ENCODE measurements at regions not wholly inside any gene's neighbourhood (a gene's known extent, or its start where the extent isn't known, plus 50 kb on each side); places are given as distances from the start of the nearest gene placed in this dataset.
A peak's percentile ranks its signal among the peaks of the same experiment; 100 is the strongest.

DNA sequence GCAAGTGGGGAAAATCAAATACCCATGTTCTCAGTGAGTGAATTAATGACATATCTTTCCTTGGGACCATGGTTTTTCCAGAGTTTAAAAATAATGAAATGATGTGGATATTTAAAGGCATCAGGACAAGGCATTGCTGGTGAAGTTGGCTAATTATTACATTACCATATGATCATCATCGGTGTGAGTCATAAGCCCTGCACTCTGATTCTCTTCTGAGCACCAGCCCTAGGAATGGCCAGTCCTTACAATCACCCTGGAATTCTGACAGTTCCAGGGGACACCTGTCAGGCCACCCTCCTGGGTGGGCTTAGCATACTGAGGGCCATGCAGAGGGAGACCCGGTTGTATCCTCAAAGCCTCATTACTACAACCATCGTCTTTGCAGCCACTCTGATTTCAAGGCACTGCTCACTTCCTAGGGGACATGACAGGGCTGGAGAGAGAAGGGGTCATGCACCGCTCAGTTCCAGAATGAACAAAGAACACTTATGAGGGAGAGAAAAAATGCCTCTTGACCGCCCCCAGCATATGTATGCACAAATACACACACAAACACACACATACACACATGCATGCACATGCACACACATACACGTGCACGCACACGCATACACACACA, 365.0 kb downstream of the MIAT start:
- WGBS, 2 experiments (ENCODE audit: insufficient coverage in 2 of 2): 71 to 96% methylated on average over 1 to 4 of the region's 8 CpGs
- H3K9me3 ChIP-seq (ENCODE audit: control insufficient read depth, low read length): no peaks in the 10 kb centered on the region
- no peaks in the 10 kb centered on the region for H3K36me3 ChIP-seq (ENCODE audit: control insufficient read depth, insufficient read depth, low read length)
- H3K27ac ChIP-seq (ENCODE audit: low read depth, low read length, severe bottlenecking): no peak overlapping the region
- H3K4me3 ChIP-seq (ENCODE audit: extremely low read depth, insufficient read depth, low read length, poor library complexity, severe bottlenecking): no peak overlapping the region
- H3K4me1 ChIP-seq (ENCODE audit: control insufficient read depth, insufficient read depth, low read length, poor library complexity, severe bottlenecking): peaks cover 7% of the 10 kb centered on the region

DNA sequence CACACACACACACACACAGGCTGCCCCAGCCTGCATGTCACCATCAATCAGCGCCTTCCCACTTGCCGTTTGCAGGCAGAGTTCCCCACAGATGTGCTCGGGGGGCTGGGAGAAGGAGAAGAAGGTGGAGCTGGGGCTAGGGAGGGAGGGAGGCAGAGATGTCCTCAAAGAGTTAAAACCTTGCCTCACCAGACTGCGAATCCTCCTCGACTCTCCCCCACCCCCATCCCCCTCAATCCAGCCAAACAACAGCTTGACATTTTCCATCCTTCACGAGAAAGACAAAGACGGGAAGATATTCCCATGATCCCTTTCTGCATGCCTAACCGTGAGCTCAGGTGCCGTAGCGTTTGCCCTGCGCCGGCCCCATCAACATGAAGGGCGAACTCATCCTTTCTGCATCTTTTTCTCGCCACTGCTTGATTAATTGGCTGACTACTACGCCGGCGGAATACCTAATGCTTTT, 365.5 kb downstream of the MIAT start:
- no peak overlapping the region for H3K27ac ChIP-seq (ENCODE audit: low read depth, low read length, severe bottlenecking)
- H3K4me1 ChIP-seq (ENCODE audit: control insufficient read depth, insufficient read depth, low read length, poor library complexity, severe bottlenecking): peaks cover 7% of the 10 kb centered on the region
- H3K9me3 ChIP-seq (ENCODE audit: control insufficient read depth, low read length): no peaks in the 10 kb centered on the region
- no peaks in the 10 kb centered on the region for H3K36me3 ChIP-seq (ENCODE audit: control insufficient read depth, insufficient read depth, low read length)
- WGBS, 2 experiments (ENCODE audit: insufficient coverage in 2 of 2): 74 to 82% methylated on average over 11 to 14 of the region's 17 CpGs
- no peak overlapping the region for H3K4me3 ChIP-seq (ENCODE audit: extremely low read depth, insufficient read depth, low read length, poor library complexity, severe bottlenecking)

DNA sequence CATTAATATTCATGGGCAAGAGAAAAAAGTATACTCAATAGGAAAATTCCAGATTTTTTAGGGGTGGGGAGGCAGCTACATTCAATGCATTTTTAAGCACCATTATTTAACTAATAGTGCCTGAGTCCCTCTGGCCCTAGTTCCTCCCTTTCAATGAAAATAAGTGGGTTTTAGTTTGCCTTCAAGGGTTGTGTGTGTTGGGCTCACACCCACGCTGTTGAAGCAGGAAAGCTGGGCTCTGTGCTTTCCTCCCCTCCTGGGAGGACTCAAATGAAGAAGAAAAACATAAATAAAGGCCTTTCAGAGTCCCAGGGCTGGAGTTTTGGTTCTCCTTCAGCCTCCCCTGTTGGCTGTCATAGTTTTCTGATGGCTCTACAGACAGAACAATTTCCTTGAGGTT, 366.2 kb downstream of the MIAT start:
- no peaks in the 10 kb centered on the region for H3K9me3 ChIP-seq (ENCODE audit: control insufficient read depth, low read length)
- H3K27ac ChIP-seq (ENCODE audit: low read depth, low read length, severe bottlenecking): no peak overlapping the region
- WGBS, 2 experiments (ENCODE audit: insufficient coverage in 2 of 2): 56% methylated on average over 1 of the region's 1 CpG; no CpG with 5 or more reads in 1 of the 2 experiments
- H3K36me3 ChIP-seq (ENCODE audit: control insufficient read depth, insufficient read depth, low read length): no peaks in the 10 kb centered on the region
- peaks cover 7% of the 10 kb centered on the region for H3K4me1 ChIP-seq (ENCODE audit: control insufficient read depth, insufficient read depth, low read length, poor library complexity, severe bottlenecking)
- no peak overlapping the region for H3K4me3 ChIP-seq (ENCODE audit: extremely low read depth, insufficient read depth, low read length, poor library complexity, severe bottlenecking)

DNA sequence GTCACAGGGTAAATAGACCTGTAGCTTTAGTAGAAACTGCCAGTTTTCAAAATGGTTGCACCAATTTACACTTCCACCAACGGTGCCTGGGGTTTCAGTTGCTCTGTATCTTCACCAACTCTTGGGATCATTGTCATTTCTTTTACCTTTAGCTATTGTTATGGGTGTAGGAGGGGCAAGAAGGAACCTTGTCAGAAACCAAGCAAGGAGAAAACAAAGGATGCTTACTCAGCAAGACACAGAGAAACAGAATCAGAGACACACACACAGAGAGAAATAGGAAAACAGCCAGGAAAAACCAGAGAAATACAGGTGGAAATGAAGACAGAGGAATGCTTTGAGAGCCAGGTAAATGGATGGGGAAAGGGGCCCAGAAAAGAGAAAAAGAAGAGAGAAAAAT, 367.6 kb downstream of the MIAT start:
- H3K9me3 ChIP-seq (ENCODE audit: control insufficient read depth, low read length): no peaks in the 10 kb centered on the region
- H3K27ac ChIP-seq (ENCODE audit: low read depth, low read length, severe bottlenecking): no peak overlapping the region
- no peaks in the 10 kb centered on the region for H3K36me3 ChIP-seq (ENCODE audit: control insufficient read depth, insufficient read depth, low read length)
- WGBS, 2 experiments (ENCODE audit: insufficient coverage in 2 of 2): no CpG with 5 or more reads among the region's 1 CpG
- H3K4me3 ChIP-seq (ENCODE audit: extremely low read depth, insufficient read depth, low read length, poor library complexity, severe bottlenecking): no peak overlapping the region
- H3K4me1 ChIP-seq (ENCODE audit: control insufficient read depth, insufficient read depth, low read length, poor library complexity, severe bottlenecking): peaks cover 4% of the 10 kb centered on the region

DNA sequence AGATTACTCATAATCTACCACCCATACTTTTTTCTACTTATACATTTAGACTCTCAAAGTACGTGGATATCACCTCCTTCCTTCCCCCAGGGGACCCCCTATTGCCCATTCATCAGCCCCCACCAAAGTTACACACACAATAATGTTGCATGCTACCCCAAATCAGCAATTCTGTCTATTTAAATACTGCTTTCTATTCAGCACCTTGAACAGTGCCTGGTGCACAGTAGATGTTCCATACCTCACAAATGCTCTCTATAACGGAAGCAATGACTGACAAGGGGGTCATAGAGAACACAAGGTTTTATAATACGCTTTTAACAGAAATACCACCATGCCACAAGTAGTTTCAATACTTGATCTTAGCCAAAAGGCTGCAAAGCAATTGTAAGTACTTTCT, 370.7 kb downstream of the MIAT start:
- H3K4me1 ChIP-seq (ENCODE audit: control insufficient read depth, insufficient read depth, low read length, poor library complexity, severe bottlenecking): no peaks in the 10 kb centered on the region
- H3K4me3 ChIP-seq (ENCODE audit: extremely low read depth, insufficient read depth, low read length, poor library complexity, severe bottlenecking): no peak overlapping the region
- H3K9me3 ChIP-seq (ENCODE audit: control insufficient read depth, low read length): no peaks in the 10 kb centered on the region
- H3K27ac ChIP-seq (ENCODE audit: low read depth, low read length, severe bottlenecking): no peak overlapping the region
- H3K36me3 ChIP-seq (ENCODE audit: control insufficient read depth, insufficient read depth, low read length): no peaks in the 10 kb centered on the region
- 71 to 85% methylated on average over 1 to 2 of the region's 3 CpGs for WGBS, 2 experiments (ENCODE audit: insufficient coverage in 2 of 2)

DNA sequence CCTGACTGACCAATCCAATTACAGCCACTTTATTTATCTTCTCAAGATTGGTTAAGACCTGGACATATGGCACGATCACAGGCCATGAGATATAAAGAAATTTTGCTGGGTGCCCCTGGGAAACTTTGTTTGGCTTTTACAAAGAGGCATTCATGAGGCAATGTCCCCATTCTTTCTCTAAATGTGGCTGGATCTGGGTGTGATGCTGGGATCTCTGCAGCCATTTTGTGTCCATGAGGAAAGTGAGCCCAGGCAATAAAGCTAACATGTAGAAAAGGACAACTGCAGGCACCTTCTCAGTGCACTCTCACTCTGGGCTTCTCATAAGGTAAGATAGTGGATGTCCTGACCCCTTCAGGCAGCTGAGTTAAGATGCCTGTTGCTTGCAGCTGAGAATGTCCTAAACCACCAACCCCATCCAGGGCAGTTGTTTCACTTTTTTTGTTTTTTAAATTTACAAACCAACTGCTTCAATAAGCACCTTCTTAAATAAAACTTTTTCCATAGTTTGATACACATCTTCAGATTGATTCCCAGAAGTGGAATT, 372.3 kb downstream of the MIAT start:
- Histone ChIP-seq H3K27ac (ENCODE audit: low read depth, low read length, severe bottlenecking) (no peak overlapping the region), H3K9me3 (ENCODE audit: control insufficient read depth, low read length) (no peaks in the 10 kb centered on the region), H3K4me1 (ENCODE audit: control insufficient read depth, insufficient read depth, low read length, poor library complexity, severe bottlenecking) (no peaks in the 10 kb centered on the region), H3K36me3 (ENCODE audit: control insufficient read depth, insufficient read depth, low read length) (no peaks in the 10 kb centered on the region), H3K4me3 (ENCODE audit: extremely low read depth, insufficient read depth, low read length, poor library complexity, severe bottlenecking) (no peak overlapping the region)
- 75 to 90% methylated on average over 1 of the region's 1 CpG for WGBS, 2 experiments (ENCODE audit: insufficient coverage in 2 of 2)

DNA sequence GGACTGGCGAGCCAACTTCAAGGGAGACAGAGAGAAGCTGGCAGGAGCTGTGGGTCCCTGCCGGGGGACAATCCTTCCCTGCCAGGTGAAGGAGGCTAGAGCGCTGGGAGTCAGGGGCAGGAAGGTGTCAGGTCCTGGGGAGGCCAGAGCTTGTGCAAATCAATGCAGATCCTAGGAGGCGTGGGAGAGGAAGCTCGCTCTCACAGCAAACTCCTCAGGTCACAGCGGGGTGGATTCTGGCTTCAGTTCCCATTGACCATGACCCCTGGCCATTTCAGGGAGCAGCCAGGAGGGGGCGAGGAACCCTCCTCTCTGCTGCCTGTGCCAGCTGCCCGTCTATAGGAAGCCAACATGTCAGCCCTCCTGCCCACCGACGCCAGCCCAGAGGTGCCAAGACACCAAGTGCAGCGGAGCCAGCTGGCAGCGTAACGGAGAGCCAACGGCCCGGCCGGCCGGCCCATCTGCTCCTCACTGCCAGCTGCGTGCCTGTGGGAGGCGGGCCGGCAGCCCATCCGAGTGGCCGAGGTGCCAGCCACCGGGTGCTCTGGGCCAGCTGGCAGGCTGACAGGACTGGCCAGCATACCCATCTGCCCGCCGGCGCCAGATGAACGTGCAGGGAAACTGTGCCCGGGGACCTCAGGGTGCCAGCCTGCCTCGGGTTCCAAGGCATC, 374.8 kb downstream of the MIAT start:
- Histone ChIP-seq H3K4me3 (ENCODE audit: extremely low read depth, insufficient read depth, low read length, poor library complexity, severe bottlenecking) (no peak overlapping the region), H3K27ac (ENCODE audit: low read depth, low read length, severe bottlenecking) (no peak overlapping the region), H3K4me1 (ENCODE audit: control insufficient read depth, insufficient read depth, low read length, poor library complexity, severe bottlenecking) (no peaks in the 10 kb centered on the region), H3K9me3 (ENCODE audit: control insufficient read depth, low read length) (no peaks in the 10 kb centered on the region), H3K36me3 (ENCODE audit: control insufficient read depth, insufficient read depth, low read length) (no peaks in the 10 kb centered on the region)
- 63 to 72% methylated on average over 19 to 28 of the region's 29 CpGs for WGBS, 2 experiments (ENCODE audit: insufficient coverage in 2 of 2)

DNA sequence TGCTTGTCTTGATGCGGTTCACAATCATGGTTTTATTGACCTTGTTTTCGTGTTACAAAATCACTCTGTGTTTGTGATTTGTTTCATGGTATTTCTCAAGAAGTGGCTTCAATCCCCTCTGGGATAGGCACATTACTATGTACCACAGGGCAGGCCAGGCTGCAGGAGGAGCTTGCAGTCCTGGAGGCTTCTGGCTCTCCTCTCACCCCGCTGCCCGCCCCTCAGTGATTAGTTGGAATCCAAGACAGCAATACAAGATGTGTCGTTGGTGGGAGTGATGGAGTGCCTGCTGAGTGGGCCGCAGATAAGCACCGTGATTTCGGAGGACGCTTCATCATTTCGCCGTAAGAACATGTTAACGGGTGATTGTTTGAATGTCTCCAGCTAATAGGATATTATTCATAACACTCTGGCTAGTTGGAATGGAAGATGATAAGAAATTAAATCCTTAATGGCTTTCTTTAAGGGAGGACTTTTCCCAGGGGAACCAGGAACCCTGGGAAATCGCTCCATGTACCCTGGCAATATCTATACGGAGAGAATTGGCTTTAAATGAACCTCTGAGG, 384.4 kb downstream of the MIAT start:
- Histone ChIP-seq H3K27ac (ENCODE audit: low read depth, low read length, severe bottlenecking) (no peak overlapping the region), H3K9me3 (ENCODE audit: control insufficient read depth, low read length) (peaks cover 3% of the 10 kb centered on the region), H3K4me3 (ENCODE audit: extremely low read depth, insufficient read depth, low read length, poor library complexity, severe bottlenecking) (no peak overlapping the region), H3K4me1 (ENCODE audit: control insufficient read depth, insufficient read depth, low read length, poor library complexity, severe bottlenecking) (peaks cover 6% of the 10 kb centered on the region), H3K36me3 (ENCODE audit: control insufficient read depth, insufficient read depth, low read length) (no peaks in the 10 kb centered on the region)
- 76 to 84% methylated on average over 6 to 10 of the region's 14 CpGs for WGBS, 2 experiments (ENCODE audit: insufficient coverage in 2 of 2)

DNA sequence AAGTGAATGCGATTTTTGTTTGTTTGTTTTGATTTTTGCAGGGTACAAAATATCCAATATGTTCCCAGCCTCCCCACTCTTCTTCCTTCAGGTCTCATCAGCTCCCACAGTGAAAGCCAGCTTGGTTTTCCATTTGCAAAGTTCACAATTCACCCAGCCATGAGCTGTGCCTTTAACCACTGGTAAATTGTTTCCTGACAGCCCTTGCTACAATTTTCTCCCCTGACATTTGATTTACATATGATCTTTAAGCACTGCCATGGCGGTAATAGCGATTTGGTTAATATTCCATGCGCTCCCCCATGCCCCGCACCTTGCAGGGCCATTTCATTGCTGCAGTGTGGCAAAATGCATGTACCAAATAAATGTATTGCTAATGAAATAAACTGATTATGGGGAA, 385.9 kb downstream of the MIAT start:
- no peaks in the 10 kb centered on the region for H3K36me3 ChIP-seq (ENCODE audit: control insufficient read depth, insufficient read depth, low read length)
- peaks cover 6% of the 10 kb centered on the region for H3K4me1 ChIP-seq (ENCODE audit: control insufficient read depth, insufficient read depth, low read length, poor library complexity, severe bottlenecking)
- WGBS, 2 experiments (ENCODE audit: insufficient coverage in 2 of 2): 89 to 93% methylated on average over 3 to 4 of the region's 5 CpGs
- H3K4me3 ChIP-seq (ENCODE audit: extremely low read depth, insufficient read depth, low read length, poor library complexity, severe bottlenecking): no peak overlapping the region
- peaks cover 7% of the 10 kb centered on the region for H3K9me3 ChIP-seq (ENCODE audit: control insufficient read depth, low read length)
- no peak overlapping the region for H3K27ac ChIP-seq (ENCODE audit: low read depth, low read length, severe bottlenecking)

DNA sequence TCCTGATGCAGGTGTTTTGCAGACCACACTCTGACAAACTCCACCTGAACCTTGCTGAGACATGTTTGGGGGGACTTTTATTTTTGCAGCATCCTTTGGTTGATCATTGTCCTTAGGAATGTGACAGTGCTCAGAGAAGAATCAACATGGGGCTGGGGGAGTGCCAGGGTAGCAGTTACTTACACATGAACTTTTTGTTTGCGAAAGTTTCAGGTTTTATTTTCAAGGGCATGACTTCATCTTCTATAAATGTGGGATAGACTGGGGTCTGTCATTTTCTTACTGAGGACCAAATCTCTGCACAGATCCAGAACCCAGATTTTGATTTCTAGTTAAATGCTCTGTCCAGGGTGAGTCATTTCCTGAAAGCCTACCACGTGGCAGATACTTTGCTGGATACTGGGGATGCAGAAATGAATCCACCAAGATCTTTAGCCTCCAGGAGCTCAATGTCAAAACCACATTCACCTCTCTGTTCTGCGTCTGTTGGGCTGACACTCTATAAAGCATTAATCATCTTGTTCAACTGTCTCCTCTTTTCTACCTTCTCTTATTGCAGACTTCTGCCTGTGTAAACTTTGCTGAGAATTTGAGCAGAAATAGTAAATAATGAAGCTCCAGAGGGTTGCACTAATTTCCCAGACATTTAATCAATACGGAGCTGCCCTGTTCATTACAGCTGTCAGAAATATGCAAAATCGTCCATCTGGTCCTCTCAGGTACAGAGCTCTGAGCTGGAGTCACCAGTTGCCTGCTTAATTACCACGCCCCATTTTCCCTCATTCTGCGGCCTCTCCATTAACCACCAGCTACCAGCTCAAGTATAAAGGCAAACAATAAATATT, 387.9 kb downstream of the MIAT start:
- no peaks in the 10 kb centered on the region for H3K36me3 ChIP-seq (ENCODE audit: control insufficient read depth, insufficient read depth, low read length)
- no peak overlapping the region for H3K4me3 ChIP-seq (ENCODE audit: extremely low read depth, insufficient read depth, low read length, poor library complexity, severe bottlenecking)
- H3K4me1 ChIP-seq (ENCODE audit: control insufficient read depth, insufficient read depth, low read length, poor library complexity, severe bottlenecking): peaks cover 6% of the 10 kb centered on the region
- H3K9me3 ChIP-seq (ENCODE audit: control insufficient read depth, low read length): peaks cover 7% of the 10 kb centered on the region
- WGBS, 2 experiments (ENCODE audit: insufficient coverage in 2 of 2): 76 to 83% methylated on average over 3 to 4 of the region's 7 CpGs
- H3K27ac ChIP-seq (ENCODE audit: low read depth, low read length, severe bottlenecking): peak overlapping the region; percentile 51
